ENCODE measurements at regions not wholly inside any gene's neighbourhood (a gene's known extent, or its start where the extent isn't known, plus 50 kb on each side); places are given as distances from the start of the nearest gene placed in this dataset.
"Not testable (repeated sequence)": the region's sequence is repeated elsewhere in the genome, so short reads cannot be mapped to it uniquely, and the experiment has no call there.

GRCh38 chr17:62139141-62139540, 74.1 kb upstream of the MED13 start:
- no peaks in the 10 kb centered on the region for H3K36me3 Mint-ChIP-seq
- no peaks in the 10 kb centered on the region for H3K4me1 Mint-ChIP-seq (ENCODE audit: unreplicated experiment)
- no peak for DNase-seq (ENCODE audit: extremely low spot score, unreplicated experiment)
- no peak overlapping the region for H3K4me3 Mint-ChIP-seq
- TF ChIP-seq CTCF (conservative IDR thresholded peaks at IDR 0.05): no peak
- no peak overlapping the region for H3K27ac Mint-ChIP-seq
- H3K9me3 Mint-ChIP-seq: peaks cover 9% of the 10 kb centered on the region
- no peaks in the 10 kb centered on the region for H3K27me3 Mint-ChIP-seq

GRCh38 chr17:62138676-62139121, 73.6 kb upstream of the MED13 start:
- not testable (repeated sequence) for H3K9me3 Mint-ChIP-seq; H3K4me3 Mint-ChIP-seq; H3K4me1 Mint-ChIP-seq (ENCODE audit: unreplicated experiment); H3K36me3 Mint-ChIP-seq; H3K27me3 Mint-ChIP-seq; H3K27ac Mint-ChIP-seq; DNase-seq (ENCODE audit: extremely low spot score, unreplicated experiment)

DNA sequence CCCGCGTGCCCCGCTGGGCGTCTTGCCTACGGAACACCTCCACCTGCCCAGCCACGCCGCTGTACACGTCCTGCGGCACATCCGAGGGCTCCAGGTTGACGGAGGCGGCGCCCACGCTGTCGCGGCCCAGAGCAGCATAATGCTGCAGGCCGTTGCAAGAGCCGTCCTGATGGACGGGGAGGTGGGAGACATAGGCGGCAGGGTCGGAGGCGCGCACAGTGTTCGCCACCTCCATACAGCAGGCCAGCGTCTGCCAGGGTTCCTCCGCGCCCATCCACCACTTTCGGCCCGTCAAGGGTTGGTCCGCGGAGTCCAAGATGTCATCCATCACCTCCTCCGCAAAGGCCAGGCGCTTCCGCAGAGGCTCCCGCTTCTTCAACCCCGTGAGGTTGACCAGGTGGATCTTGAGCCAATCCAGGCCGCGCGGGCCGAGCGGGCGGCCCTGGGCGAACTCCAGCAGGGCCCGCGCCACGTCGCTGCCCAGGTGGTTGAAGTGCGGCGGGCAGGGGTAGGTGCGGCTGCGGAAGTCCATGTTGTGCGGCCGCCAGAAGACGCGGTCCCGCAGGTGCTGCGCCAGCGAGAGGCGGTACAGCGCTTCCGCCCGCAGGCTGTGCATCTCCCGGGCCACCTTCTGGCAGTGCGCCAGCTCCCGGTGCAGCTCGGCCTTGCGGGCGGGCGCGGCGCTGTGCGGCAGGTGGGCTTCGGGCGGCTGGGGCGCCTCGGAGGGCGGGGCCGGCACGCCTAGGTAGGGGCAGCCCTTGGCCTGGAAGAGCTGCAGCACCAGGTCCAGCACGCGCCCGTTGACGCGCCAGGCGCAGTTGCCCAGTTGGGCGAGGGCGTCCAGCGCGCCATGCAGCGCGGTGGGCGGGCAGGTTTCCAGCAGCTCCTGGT, 72.9 kb upstream of the MED13 start:
- H3K9me3 Mint-ChIP-seq; H3K4me1 Mint-ChIP-seq (ENCODE audit: unreplicated experiment): not testable (repeated sequence)

DNA sequence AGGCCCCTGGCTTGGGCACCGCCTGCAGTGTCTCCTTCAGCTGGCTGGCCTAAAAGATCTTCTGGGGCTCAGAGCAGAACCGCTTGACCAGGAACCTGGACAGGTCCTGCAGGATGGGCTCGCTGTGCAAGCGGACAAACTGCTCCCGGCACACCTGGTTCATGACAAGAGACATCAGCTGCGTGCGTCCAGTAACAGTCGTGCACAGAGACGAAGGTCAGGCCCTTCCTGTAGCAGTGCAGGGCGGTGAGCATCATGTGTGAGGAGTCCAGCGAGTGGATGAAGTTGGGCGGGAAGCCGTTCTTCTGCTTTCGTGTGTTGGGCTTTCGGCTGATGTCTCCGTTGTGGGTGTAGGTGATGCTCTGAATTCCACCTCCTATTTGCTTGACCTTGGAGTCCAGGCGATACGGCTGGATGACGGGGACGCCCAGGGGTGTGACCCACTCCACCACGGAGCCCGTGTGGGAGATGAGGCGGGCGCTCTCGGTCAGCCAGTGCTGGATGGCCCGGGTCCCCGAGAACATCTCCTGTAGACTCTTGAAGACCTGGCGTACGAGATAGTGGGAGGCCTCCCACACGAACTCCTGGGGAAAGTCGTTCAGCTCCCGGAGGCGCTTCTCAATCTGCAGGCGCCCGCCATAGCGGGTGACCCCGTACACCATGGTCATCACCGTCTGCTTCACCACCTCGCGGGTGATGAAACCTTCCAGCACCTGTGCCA, 72.1 kb upstream of the MED13 start:
- H3K4me3 Mint-ChIP-seq; H3K27ac Mint-ChIP-seq; H3K27me3 Mint-ChIP-seq; DNase-seq (ENCODE audit: extremely low spot score, unreplicated experiment); H3K36me3 Mint-ChIP-seq; H3K4me1 Mint-ChIP-seq (ENCODE audit: unreplicated experiment); H3K9me3 Mint-ChIP-seq: not testable (repeated sequence)

More for the DNA sequence above, 72.9 kb upstream of the MED13 start:
- H3K27ac Mint-ChIP-seq; H3K27me3 Mint-ChIP-seq; DNase-seq (ENCODE audit: extremely low spot score, unreplicated experiment); H3K4me3 Mint-ChIP-seq; H3K36me3 Mint-ChIP-seq: not testable (repeated sequence)

- no peak for DNase-seq (ENCODE audit: extremely low spot score, unreplicated experiment)
- no peaks in the 10 kb centered on the region for H3K27me3 Mint-ChIP-seq
- no peak overlapping the region for H3K4me3 Mint-ChIP-seq
- H3K9me3 Mint-ChIP-seq: peaks cover 2% of the 10 kb centered on the region
- H3K36me3 Mint-ChIP-seq: no peaks in the 10 kb centered on the region
- no peak overlapping the region for H3K27ac Mint-ChIP-seq
- TF ChIP-seq CTCF (conservative IDR thresholded peaks at IDR 0.05): no peak
- H3K4me1 Mint-ChIP-seq (ENCODE audit: unreplicated experiment): no peaks in the 10 kb centered on the region
These were observed 70.7 kb upstream of the MED13 start for GRCh38 chr17:62135742-62136141.

GRCh38 chr17:62135096-62135495, 70.0 kb upstream of the MED13 start:
- H3K27ac Mint-ChIP-seq; H3K4me3 Mint-ChIP-seq; H3K36me3 Mint-ChIP-seq; H3K27me3 Mint-ChIP-seq; H3K9me3 Mint-ChIP-seq; DNase-seq (ENCODE audit: extremely low spot score, unreplicated experiment); H3K4me1 Mint-ChIP-seq (ENCODE audit: unreplicated experiment): not testable (repeated sequence)

- no peak overlapping the region for H3K4me3 Mint-ChIP-seq
- TF ChIP-seq CTCF (conservative IDR thresholded peaks at IDR 0.05): no peak
- no peaks in the 10 kb centered on the region for H3K9me3 Mint-ChIP-seq
- no peaks in the 10 kb centered on the region for H3K27me3 Mint-ChIP-seq
- H3K36me3 Mint-ChIP-seq: no peaks in the 10 kb centered on the region
- H3K27ac Mint-ChIP-seq: no peak overlapping the region
- no peak for DNase-seq (ENCODE audit: extremely low spot score, unreplicated experiment)
- no peaks in the 10 kb centered on the region for H3K4me1 Mint-ChIP-seq (ENCODE audit: unreplicated experiment)
These were observed 69.3 kb upstream of the MED13 start for GRCh38 chr17:62134397-62134796.

GRCh38 chr17:62131271-62131670, 66.2 kb upstream of the MED13 start:
- not testable (repeated sequence) for H3K27ac Mint-ChIP-seq; H3K9me3 Mint-ChIP-seq; H3K27me3 Mint-ChIP-seq; H3K36me3 Mint-ChIP-seq; H3K4me1 Mint-ChIP-seq (ENCODE audit: unreplicated experiment); DNase-seq (ENCODE audit: extremely low spot score, unreplicated experiment); H3K4me3 Mint-ChIP-seq

Data from type B pancreatic cell (in vitro differentiated cells).